Lung (tissue), 11 donors: ENCODE measurements at regions not wholly inside any gene's neighbourhood (a gene's known extent, or its start where the extent isn't known, plus 50 kb on each side); places are given as distances from the start of the nearest gene placed in this dataset.

Source experiments
- ATAC-seq: fragments of 200-7000 bp; cut with Tn5 transposase; one replicate; pipeline ENCODE4 v1.9.1; 2020; ENCODE audit warnings: moderate number of reproducible peaks; ENCODE audit not compliant: insufficient read depth, low FRiP score
- DNase-seq, 3 donors: peaks; one replicate each; pipeline ENCODE4 v3.0.0-alpha.2; 2013 to 2017
- H3K27ac ChIP-seq, 2 donors: one replicate each; pipeline ENCODE4 v1.5.1; 2013; ENCODE audit warnings: mild to moderate bottlenecking in 2 of 2, moderate library complexity in 2 of 2, control low read depth in 1 of 2, inconsistent platforms in 1 of 2, low read depth in 1 of 2, low read length in 1 of 2
- H3K27me3 ChIP-seq, 3 donors: one replicate each; pipeline ENCODE4 v1.5.1; 2013; ENCODE audit warnings: low read length in 2 of 3; ENCODE audit not compliant: control insufficient read depth in 3 of 3, insufficient read depth in 3 of 3
- H3K36me3 ChIP-seq, 4 donors: one replicate each; pipeline ENCODE4 v1.5.1; 2013; ENCODE audit warnings: low read length in 4 of 4, mild to moderate bottlenecking in 1 of 4, moderate library complexity in 1 of 4; ENCODE audit not compliant: control insufficient read depth in 4 of 4, insufficient read depth in 4 of 4
- H3K4me1 ChIP-seq, 5 donors: one replicate each; pipeline ENCODE4 v1.5.1; 2013; ENCODE audit warnings: low read length in 5 of 5, mild to moderate bottlenecking in 2 of 5, moderate library complexity in 1 of 5; ENCODE audit not compliant: control insufficient read depth in 5 of 5, insufficient read depth in 5 of 5
- H3K4me3 ChIP-seq: one replicate; pipeline ENCODE4 v1.5.1; 2013; ENCODE audit warnings: mild to moderate bottlenecking, control low read depth, moderate library complexity
- H3K9ac ChIP-seq, 2 donors: one replicate each; pipeline ENCODE4 v1.5.1; 2013; ENCODE audit warnings: low read length in 2 of 2, control low read depth in 1 of 2; ENCODE audit not compliant: insufficient read depth in 1 of 2
- H3K9me3 ChIP-seq, 4 donors: one replicate each; pipeline ENCODE4 v1.5.1; 2013; ENCODE audit warnings: low read length in 3 of 4, mild to moderate bottlenecking in 1 of 4, moderate library complexity in 1 of 4; ENCODE audit not compliant: control insufficient read depth in 4 of 4, insufficient read depth in 3 of 4
- CTCF ChIP-seq: IDR thresholded peaks from 2 replicates; pipeline ENCODE4 v1.5.1; 2012; ENCODE audit warnings: mild to moderate bottlenecking; ENCODE audit errors: control extremely low read depth, extremely low read depth
- WGBS, 2 donors: extraction: QIAGEN DNeasy Blood & Tissue Kit; methylation state at CpG; one replicate each; pipeline ENCODE4 v1.1.7; 2013; 5-methylcytosine and 5-hydroxymethylcytosine counted together
- donor health status: control.
- donor health status: control.
- donor health status: Bipolar disorder and iron deficiency.
- donor health status: healthy.
- donor health status: DM: yes; HTN: yes; CAD: no.

GRCh38 chr1:219539645-219540254 is 73.2 kb downstream of the ZC3H11B start:
- DNase-seq (no peak), ATAC-seq (no peak)
- Histone ChIP-seq H3K4me3 (no peak overlapping the region), H3K27ac (no peak overlapping the region), H3K9me3 (no peaks in the 10 kb centered on the region), H3K27me3 (no peaks in the 10 kb centered on the region), H3K9ac (no peak overlapping the region), H3K4me1 (peaks cover 0 to 30% (median 6%) of the 10 kb centered on the region in 5 donors), H3K36me3 (no peaks in the 10 kb centered on the region)
- WGBS, 2 donors, result 82 to 91% methylated on average over 3 of the region's 3 CpGs
- no peak for TF ChIP-seq CTCF

DNA sequence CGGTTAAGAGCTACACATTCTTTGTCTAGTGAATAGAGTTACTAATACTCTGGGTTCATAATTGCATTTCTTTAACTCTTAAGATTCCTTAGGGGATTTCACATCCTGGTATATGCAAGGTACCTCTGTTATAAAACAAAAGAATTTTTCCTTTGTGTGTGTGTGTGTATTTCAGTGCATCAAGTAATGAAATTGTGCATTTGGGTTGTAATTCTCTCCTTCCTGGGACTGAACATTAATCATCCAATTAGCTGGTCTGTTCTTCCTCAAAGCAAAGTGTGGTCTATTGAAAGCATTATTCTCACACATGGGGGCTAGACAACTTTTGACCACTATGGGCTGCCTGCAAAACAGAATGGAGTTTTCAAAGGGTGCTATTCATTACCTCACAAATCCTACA is 74.0 kb downstream of the ZC3H11B start:
- TF ChIP-seq CTCF, result no peak
- no peaks in the 10 kb centered on the region for H3K9me3 ChIP-seq
- no peak overlapping the region for H3K27ac ChIP-seq
- H3K9ac ChIP-seq, result no peak overlapping the region
- WGBS, 2 donors, result 74 to 92% methylated on average over 1 of the region's 1 CpG
- H3K36me3 ChIP-seq, result no peaks in the 10 kb centered on the region
- H3K27me3 ChIP-seq, result no peaks in the 10 kb centered on the region
- ATAC-seq (no peak), DNase-seq (no peak)
- H3K4me3 ChIP-seq, result no peak overlapping the region
- H3K4me1 ChIP-seq, result peaks cover 0 to 27% (median 5%) of the 10 kb centered on the region in 5 donors

GRCh38 chr1:219537223-219537631 is 75.7 kb downstream of the ZC3H11B start:
- DNase-seq (peak; percentile 34 to 66 (median 61)), ATAC-seq (no peak)
- Histone ChIP-seq H3K9ac (no peak overlapping the region), H3K4me1 (peaks cover 0 to 24% (median 4%) of the 10 kb centered on the region in 5 donors), H3K27me3 (no peaks in the 10 kb centered on the region), H3K27ac (no peak overlapping the region), H3K9me3 (no peaks in the 10 kb centered on the region), H3K36me3 (no peaks in the 10 kb centered on the region), H3K4me3 (no peak overlapping the region)
- TF ChIP-seq CTCF, result no peak
- WGBS, 2 donors, result 79% methylated on average over 2 of the region's 2 CpGs

GRCh38 chr1:219536038-219536437 is 76.9 kb downstream of the ZC3H11B start:
- Histone ChIP-seq H3K4me3 (no peak overlapping the region), H3K9ac (no peak overlapping the region), H3K27me3 (no peaks in the 10 kb centered on the region), H3K36me3 (no peaks in the 10 kb centered on the region), H3K4me1 (peaks cover 0 to 24% (median 4%) of the 10 kb centered on the region in 5 donors), H3K27ac (no peak overlapping the region), H3K9me3 (no peaks in the 10 kb centered on the region)
- DNase-seq (no peak), ATAC-seq (no peak)
- TF ChIP-seq CTCF, result no peak
- WGBS, 2 donors, result 89 to 95% methylated on average over 4 of the region's 4 CpGs
